Fibroblast of lung (primary cell): ENCODE measurements at regions not wholly inside any gene's neighbourhood (a gene's known extent, or its start where the extent isn't known, plus 50 kb on each side); places are given as distances from the start of the nearest gene placed in this dataset.

Experiments
- CTCF ChIP-seq, 2 donors: IDR thresholded peaks in 1 of 2; conservative IDR thresholded peaks in 1 of 2; 1 replicate in 1 of 2; 2 replicates in 1 of 2; pipeline ENCODE4 v1.5.1; 2011 to 2012; ENCODE audit warnings: low read length in 2 of 2, control low read depth in 1 of 2, inconsistent platforms in 1 of 2, low read depth in 1 of 2, mild to moderate bottlenecking in 1 of 2
- EZH2 ChIP-seq: IDR thresholded peaks from 2 replicates; pipeline ENCODE4 v1.5.1; 2012; ENCODE audit warnings: low read length, control low read depth, mild to moderate bottlenecking; ENCODE audit errors: missing control alignments

DNA sequence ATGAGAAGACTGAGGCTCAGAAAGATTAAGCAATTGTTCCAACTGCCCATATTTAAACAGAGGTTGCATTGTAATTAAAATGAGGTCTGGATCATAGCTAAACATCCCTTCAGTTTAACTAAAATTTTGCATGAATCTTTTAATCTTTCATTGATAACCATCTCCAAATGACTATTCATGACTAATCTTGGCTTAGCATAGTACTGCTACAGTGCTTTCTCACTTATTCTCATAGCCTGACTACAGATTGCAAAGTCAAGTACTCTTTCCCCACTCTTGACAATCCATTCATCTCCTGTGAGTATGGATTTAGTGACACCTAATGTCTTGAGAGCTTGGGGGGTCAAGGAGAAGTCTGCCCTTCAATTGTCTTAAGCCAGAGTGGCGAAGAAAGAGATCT lies 258.4 kb downstream of the RFC3 start:
- TF ChIP-seq CTCF (conservative IDR thresholded peaks at IDR 0.05 in 1 of 2, IDR thresholded peaks at IDR 0.05 in 1 of 2; ENCODE audit: low read depth in 1 of 2, low read length in 2 of 2) (no peak), EZH2 (no peak)
